Kidney epithelial cell (primary cell): ENCODE measurements at regions not wholly inside any gene's neighbourhood (a gene's known extent, or its start where the extent isn't known, plus 50 kb on each side); places are given as distances from the start of the nearest gene placed in this dataset.

Experiments
- DNase-seq: peaks from one replicate; pipeline ENCODE4 v3.0.0-alpha.2; 2010; ENCODE audit warnings: low read depth
- H3K27me3 ChIP-seq: 2 replicates; pipeline ENCODE4 v1.6.0; 2011; ENCODE audit warnings: low read length; ENCODE audit not compliant: control insufficient read depth, insufficient read depth
- H3K36me3 ChIP-seq: 2 replicates; pipeline ENCODE4 v1.5.1; 2011; ENCODE audit warnings: low read length; ENCODE audit not compliant: control insufficient read depth, insufficient read depth
- H3K4me3 ChIP-seq: 2 replicates; pipeline ENCODE4 v1.5.1; 2011; ENCODE audit warnings: low read depth, mild to moderate bottlenecking, control low read depth, low read length
- TF ChIP-seq, protein P1 (sequence below): IDR thresholded peaks from 2 replicates; pipeline ENCODE4 v1.5.1; 2011; ENCODE audit warnings: mild to moderate bottlenecking, moderate library complexity, low read length, control low read depth, inconsistent platforms; ENCODE audit not compliant: insufficient read depth, poor library complexity, severe bottlenecking

DNA sequence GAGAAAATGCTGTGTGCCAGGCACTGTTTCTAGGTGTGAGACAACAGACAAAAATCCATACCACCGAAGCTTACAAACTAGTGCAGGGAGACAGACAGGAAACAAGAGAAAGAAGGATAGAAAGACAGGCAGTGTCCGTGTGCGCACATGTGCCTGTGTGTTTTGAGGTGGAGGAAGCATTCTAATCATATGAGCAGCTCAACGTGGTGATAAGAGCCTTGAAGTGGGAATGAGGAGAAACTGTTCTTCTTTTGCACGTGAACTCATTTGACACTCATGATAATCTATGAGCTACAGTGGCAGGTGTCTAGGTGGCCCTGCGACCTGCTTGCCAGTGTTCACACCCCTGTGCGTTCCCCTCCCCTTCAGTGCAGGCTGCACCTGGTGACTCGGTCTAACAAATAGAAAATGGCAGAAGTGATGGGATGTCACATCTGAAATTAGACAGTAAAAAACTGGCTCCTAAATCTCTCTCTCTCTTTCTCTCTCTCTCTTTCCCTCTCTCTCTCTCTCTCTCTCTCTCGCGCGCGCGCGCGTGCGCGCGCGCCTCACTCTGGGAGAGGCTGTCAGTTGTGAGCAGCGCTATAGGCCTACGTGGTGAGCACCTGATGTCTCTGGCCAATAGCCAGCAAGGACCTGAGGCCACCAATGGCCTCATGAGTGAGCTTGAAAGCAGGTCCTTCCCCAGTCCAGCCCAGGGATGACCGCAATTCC lies 74.8 kb downstream of the EN1 start:
- H3K27me3 ChIP-seq: peaks cover 15% of the 10 kb centered on the region

DNA sequence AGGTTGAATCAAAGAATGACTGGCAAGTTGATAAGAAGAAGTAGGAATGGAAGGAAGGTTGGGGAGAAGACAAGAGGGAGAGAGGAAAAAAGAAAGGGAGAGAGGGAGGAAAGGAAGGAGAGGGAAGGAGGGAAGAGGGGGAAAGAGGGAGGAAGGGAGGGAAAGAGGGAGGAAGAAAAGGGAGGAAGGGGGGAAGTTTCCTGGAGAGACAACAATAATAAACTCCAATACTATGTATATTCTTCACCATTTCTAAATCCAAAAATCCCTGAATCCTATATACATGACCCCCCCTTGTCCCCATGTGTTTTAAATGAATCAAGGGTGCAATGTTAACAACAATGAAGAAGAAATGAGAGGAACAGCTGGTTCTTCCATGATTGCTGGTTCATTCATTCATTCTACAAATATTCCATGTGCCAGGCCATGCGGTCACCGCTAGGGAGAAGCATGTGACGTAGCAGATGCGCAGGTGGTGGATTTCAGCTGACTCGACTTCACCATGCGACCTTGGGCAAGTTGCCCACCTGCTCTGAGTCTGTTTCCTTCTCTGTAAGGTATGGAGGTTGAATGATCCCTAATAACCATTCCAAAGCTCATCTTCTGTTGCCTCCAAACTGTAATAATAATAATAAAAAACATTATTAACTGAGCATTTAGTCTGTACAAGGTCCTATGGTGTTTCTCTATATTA lies 77.6 kb downstream of the EN1 start:
- no peaks in the 10 kb centered on the region for H3K36me3 ChIP-seq
- no peak overlapping the region for H3K4me3 ChIP-seq
- DNase-seq: no peak
- peaks cover 15% of the 10 kb centered on the region for H3K27me3 ChIP-seq
- TF ChIP-seq, protein P1, sequence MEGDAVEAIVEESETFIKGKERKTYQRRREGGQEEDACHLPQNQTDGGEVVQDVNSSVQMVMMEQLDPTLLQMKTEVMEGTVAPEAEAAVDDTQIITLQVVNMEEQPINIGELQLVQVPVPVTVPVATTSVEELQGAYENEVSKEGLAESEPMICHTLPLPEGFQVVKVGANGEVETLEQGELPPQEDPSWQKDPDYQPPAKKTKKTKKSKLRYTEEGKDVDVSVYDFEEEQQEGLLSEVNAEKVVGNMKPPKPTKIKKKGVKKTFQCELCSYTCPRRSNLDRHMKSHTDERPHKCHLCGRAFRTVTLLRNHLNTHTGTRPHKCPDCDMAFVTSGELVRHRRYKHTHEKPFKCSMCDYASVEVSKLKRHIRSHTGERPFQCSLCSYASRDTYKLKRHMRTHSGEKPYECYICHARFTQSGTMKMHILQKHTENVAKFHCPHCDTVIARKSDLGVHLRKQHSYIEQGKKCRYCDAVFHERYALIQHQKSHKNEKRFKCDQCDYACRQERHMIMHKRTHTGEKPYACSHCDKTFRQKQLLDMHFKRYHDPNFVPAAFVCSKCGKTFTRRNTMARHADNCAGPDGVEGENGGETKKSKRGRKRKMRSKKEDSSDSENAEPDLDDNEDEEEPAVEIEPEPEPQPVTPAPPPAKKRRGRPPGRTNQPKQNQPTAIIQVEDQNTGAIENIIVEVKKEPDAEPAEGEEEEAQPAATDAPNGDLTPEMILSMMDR: no peak

More for the DNA sequence above, 74.8 kb downstream of the EN1 start:
- no peak for DNase-seq
- Histone ChIP-seq H3K4me3 (no peak overlapping the region), H3K36me3 (no peaks in the 10 kb centered on the region)
- TF ChIP-seq, protein P1: no peak

DNA sequence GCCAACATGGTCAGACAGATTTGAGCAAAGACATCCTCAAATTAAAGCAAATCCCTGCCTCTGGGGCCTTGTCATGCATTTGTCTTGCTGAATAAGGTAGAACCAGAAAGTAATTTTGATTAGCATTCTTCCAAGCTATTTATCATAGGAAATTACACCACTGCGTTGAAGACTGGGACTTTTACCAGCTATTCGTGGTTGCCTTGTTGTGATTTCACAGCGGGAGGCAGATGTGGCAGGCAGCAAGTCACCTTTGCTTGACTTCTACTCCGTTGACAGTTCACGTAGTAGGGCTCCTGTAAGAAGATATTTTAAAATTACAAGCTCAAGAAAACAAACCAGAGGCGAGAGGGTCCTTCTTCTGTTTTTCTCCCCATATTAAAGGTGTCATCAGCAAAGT lies 80.6 kb downstream of the EN1 start:
- Histone ChIP-seq H3K36me3 (no peaks in the 10 kb centered on the region), H3K4me3 (no peak overlapping the region), H3K27me3 (peaks cover 13% of the 10 kb centered on the region)
- TF ChIP-seq, protein P1: no peak
- no peak for DNase-seq

DNA sequence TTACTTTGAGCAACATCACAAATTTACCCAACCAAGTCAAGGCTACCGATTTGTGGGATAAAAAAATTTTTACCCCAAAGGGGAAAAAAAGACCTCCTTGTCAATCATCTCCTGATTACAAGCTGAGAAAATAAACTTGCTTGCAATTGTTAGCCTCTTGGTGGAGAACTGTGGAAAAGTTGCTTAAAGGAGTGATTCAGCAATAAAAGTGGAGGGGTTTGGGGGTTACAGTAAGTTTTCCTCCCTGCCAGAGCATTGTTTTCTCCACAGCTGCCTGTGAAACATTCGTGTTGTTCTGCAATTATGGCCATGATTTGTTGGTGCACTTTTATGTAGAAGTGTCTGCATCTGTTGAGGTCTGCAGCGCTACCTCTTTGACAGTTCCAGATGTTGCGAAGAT lies 82.6 kb downstream of the EN1 start:
- TF ChIP-seq, protein P1: no peak
- DNase-seq: no peak
- Histone ChIP-seq H3K36me3 (no peaks in the 10 kb centered on the region), H3K4me3 (no peak overlapping the region), H3K27me3 (peaks cover 10% of the 10 kb centered on the region)

DNA sequence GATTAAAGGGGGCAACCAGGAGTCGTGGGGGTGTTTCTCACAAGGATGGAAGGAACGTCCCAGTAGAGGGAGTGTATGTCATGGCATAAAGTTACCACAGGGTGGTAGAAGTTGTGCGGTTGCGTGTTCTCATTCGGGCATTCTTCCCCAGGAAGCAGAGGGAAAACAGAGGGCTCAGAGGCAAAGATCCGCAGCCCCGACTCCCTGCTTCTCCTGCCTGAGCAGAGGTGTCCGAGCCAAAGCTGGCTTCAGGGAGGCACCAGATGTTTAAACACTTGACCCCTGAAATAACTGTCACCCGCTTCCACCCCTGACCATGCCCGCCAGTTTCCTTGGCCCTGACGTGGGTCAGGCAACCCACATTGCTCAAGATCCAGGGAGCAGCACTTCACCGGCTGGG lies 83.7 kb downstream of the EN1 start:
- Histone ChIP-seq H3K36me3 (no peaks in the 10 kb centered on the region), H3K4me3 (no peak overlapping the region), H3K27me3 (peaks cover 10% of the 10 kb centered on the region)
- TF ChIP-seq, protein P1: peak; percentile 3
- DNase-seq: no peak
